SK-N-SH treated with all-trans-retinoic acid at 6 μM for 48 hours (cell line): ENCODE measurements at regions not wholly inside any gene's neighbourhood (a gene's known extent, or its start where the extent isn't known, plus 50 kb on each side); places are given as distances from the start of the nearest gene placed in this dataset.
"Not testable (repeated sequence)": the region's sequence is repeated elsewhere in the genome, so short reads cannot be mapped to it uniquely, and the experiment has no call there.

Experiments used
- ATAC-seq: fragments of 200-7000 bp; cut with Tn5 transposase; 3 replicates; pipeline ENCODE4 v1.9.1; 2020; ENCODE audit warnings: mild to moderate bottlenecking, moderate library complexity
- BACH2 ChIP-seq: fragments of 250-450 bp; sonication (Bioruptor Pico); IDR thresholded peaks from 2 replicates; pipeline ENCODE4 v1.9.0; 2021; ENCODE audit warnings: mild to moderate bottlenecking, borderline replicate concordance
- CSRNP3 ChIP-seq: fragments of 250-450 bp; sonication (Bioruptor Pico); IDR thresholded peaks from 2 replicates; pipeline ENCODE4 v1.5.1; 2021; ENCODE audit warnings: mild to moderate bottlenecking, moderate library complexity
- ESRRG ChIP-seq: fragments of 250-450 bp; sonication (Bioruptor Pico); IDR thresholded peaks from 2 replicates; pipeline ENCODE4 v1.6.1; 2021; ENCODE audit warnings: mild to moderate bottlenecking
- GLIS3 ChIP-seq: fragments of 250-450 bp; sonication (Bioruptor Pico); IDR thresholded peaks from 2 replicates; pipeline ENCODE4 v1.5.0; 2020; ENCODE audit warnings: mild to moderate bottlenecking, moderate library complexity
- ISL1 ChIP-seq: fragments of 250-450 bp; sonication (Bioruptor Pico); IDR thresholded peaks from 2 replicates; pipeline ENCODE4 v2.1.2; 2022; ENCODE audit warnings: mild to moderate bottlenecking, moderate library complexity
- OSR1 ChIP-seq: fragments of 250-450 bp; sonication (Bioruptor Pico); IDR thresholded peaks from 2 replicates; pipeline ENCODE4 v1.8.0; 2022; ENCODE audit warnings: moderate library complexity, mild to moderate bottlenecking, inconsistent platforms
- POU6F1 ChIP-seq: fragments of 250-450 bp; sonication (Bioruptor Pico); IDR thresholded peaks from 2 replicates; pipeline ENCODE4 v1.8.0; 2021; ENCODE audit warnings: low read depth, mild to moderate bottlenecking, moderate library complexity, borderline replicate concordance
- PPARA ChIP-seq: fragments of 250-450 bp; sonication (Bioruptor Pico); IDR thresholded peaks from 2 replicates; pipeline ENCODE4 v1.5.0; 2020; ENCODE audit warnings: mild to moderate bottlenecking, borderline replicate concordance
- RARB ChIP-seq: fragments of 250-450 bp; sonication (Bioruptor Pico); IDR thresholded peaks from 2 replicates; pipeline ENCODE4 v1.8.0; 2021; ENCODE audit warnings: mild to moderate bottlenecking, moderate library complexity
- SNAI2 ChIP-seq: fragments of 250-450 bp; sonication (Bioruptor Pico); IDR thresholded peaks from 2 replicates; pipeline ENCODE4 v1.5.0; 2020; ENCODE audit warnings: mild to moderate bottlenecking, moderate library complexity
- TOX ChIP-seq: fragments of 250-450 bp; sonication (Bioruptor Pico); IDR thresholded peaks from 2 replicates; pipeline ENCODE4 v1.8.0; 2021; ENCODE audit warnings: mild to moderate bottlenecking, moderate library complexity, borderline replicate concordance
- TSHZ2 ChIP-seq: fragments of 250-450 bp; sonication (Bioruptor Pico); IDR thresholded peaks from 2 replicates; pipeline ENCODE4 v1.5.0; 2020; ENCODE audit warnings: mild to moderate bottlenecking, moderate library complexity
- ZFP3 ChIP-seq: fragments of 250-450 bp; sonication (Bioruptor Pico); IDR thresholded peaks from 2 replicates; pipeline ENCODE4 v1.5.0; 2020; ENCODE audit warnings: mild to moderate bottlenecking, moderate library complexity
- ZNF565 ChIP-seq: fragments of 450-650 bp; formaldehyde crosslinking; conservative IDR thresholded peaks from 2 replicates; pipeline ENCODE4 v1.5.0; 2020; ENCODE audit warnings: low read depth, mild to moderate bottlenecking, moderate library complexity
- ZNF70 ChIP-seq: fragments of 450-650 bp; formaldehyde crosslinking; IDR thresholded peaks from 2 replicates; pipeline ENCODE4 v1.5.0; 2020; ENCODE audit warnings: mild to moderate bottlenecking, moderate library complexity
- ZNF8 ChIP-seq: fragments of 450-650 bp; formaldehyde crosslinking; IDR thresholded peaks from 2 replicates; pipeline ENCODE4 v1.5.0; 2020; ENCODE audit warnings: mild to moderate bottlenecking, moderate library complexity
- TF ChIP-seq, protein P1 (sequence below): fragments of 250-450 bp; sonication (Bioruptor Pico); IDR thresholded peaks from 2 replicates; pipeline ENCODE4 v1.5.1; 2020; ENCODE audit warnings: low read depth, mild to moderate bottlenecking, moderate library complexity

- no peak for ATAC-seq
- TF ChIP-seq PPARA (CRISPR knock-in tag) (no peak), RARB (CRISPR knock-in tag) (no peak), TSHZ2 (CRISPR knock-in tag) (no peak)
Observed at GRCh38 chr5:38695021-38695958, 138.8 kb upstream of the LIFR start.

DNA sequence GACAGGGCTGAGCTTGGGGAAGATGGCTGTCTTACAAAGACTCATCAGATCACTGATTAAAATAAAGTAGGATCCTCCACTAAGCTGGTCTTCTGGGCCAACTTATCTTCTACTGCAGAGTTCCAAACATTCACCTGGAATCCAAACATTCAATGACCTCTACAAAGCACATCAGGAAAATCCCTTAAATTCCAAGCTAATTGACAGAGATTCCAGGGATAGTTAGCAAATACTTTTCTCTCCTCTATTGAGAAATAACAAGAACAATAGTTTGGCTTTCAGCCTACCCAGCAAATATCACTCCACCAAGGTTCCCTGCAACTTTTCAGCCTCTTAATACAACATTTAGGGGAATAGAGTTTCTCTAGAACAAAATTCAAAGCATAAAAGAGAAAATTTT, 140.6 kb upstream of the LIFR start:
- TF ChIP-seq ISL1 (CRISPR knock-in tag) (peak; percentile 18; the same call in 1 of the 2 replicates), ZNF565 (CRISPR knock-in tag) (no peak)

DNA sequence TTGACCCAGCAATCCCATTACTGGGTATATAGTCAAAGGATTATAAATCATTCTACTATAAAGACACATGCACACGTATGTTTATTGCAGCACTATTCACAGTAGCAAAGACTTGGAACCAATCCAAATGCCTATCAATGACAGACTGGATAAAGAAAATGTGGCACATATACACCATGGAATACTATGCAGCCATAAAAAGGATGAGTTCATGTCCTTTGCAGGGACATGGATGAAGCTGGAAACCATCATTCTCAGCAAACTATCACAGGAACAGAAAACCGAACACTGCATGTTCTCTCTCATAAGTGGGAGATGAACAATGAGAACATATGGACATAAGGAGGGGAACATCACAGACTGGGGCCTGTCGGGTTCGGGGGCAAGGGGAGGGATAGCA, 140.3 kb upstream of the OSMR start:
- not testable (repeated sequence) for ATAC-seq

More for the DNA sequence above, 140.6 kb upstream of the LIFR start:
- no peak for ATAC-seq

GRCh38 chr5:38706376-38706775, 139.4 kb upstream of the OSMR start:
- ATAC-seq: no peak

More at GRCh38 chr5:38706376-38706775, 139.4 kb upstream of the OSMR start:
- TF ChIP-seq RARB (CRISPR knock-in tag) (no peak), OSR1 (CRISPR knock-in tag) (no peak), GLIS3 (CRISPR knock-in tag) (no peak), BACH2 (no peak), TOX (CRISPR knock-in tag) (no peak), ZNF70 (no peak), CSRNP3 (no peak), ZFP3 (CRISPR knock-in tag) (no peak), ZNF8 (no peak), ESRRG (CRISPR knock-in tag) (no peak), ISL1 (CRISPR knock-in tag) (no peak), POU6F1 (CRISPR knock-in tag) (no peak), SNAI2 (CRISPR knock-in tag) (no peak), PPARA (CRISPR knock-in tag) (no peak), ZNF565 (CRISPR knock-in tag) (no peak), TSHZ2 (CRISPR knock-in tag) (no peak)
- TF ChIP-seq, protein P1, sequence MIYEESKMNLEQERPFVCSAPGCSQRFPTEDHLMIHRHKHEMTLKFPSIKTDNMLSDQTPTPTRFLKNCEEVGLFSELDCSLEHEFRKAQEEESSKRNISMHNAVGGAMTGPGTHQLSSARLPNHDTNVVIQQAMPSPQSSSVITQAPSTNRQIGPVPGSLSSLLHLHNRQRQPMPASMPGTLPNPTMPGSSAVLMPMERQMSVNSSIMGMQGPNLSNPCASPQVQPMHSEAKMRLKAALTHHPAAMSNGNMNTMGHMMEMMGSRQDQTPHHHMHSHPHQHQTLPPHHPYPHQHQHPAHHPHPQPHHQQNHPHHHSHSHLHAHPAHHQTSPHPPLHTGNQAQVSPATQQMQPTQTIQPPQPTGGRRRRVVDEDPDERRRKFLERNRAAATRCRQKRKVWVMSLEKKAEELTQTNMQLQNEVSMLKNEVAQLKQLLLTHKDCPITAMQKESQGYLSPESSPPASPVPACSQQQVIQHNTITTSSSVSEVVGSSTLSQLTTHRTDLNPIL (CRISPR knock-in tag): no peak
- TF ChIP-seq, all 23 proteins: peak for 0
